HG03378 (cell line): ENCODE measurements at regions not wholly inside any gene's neighbourhood (a gene's known extent, or its start where the extent isn't known, plus 50 kb on each side); places are given as distances from the start of the nearest gene placed in this dataset.

Experiments used
- ATAC-seq: cut with Tn5 transposase; IDR thresholded peaks from one replicate; pipeline ENCODE4 v1.9.1; 2021; ENCODE audit warnings: mild to moderate bottlenecking, moderate library complexity; ENCODE audit not compliant: unreplicated experiment

- no peak for ATAC-seq
These were observed 75.1 kb downstream of the LINGO1 start for GRCh38 chr15:77557564-77557963.

- ATAC-seq, result no peak
These were observed 75.6 kb downstream of the LINGO1 start for GRCh38 chr15:77557144-77557543.

GRCh38 chr15:77556622-77557021 is 76.1 kb downstream of the LINGO1 start:
- no peak for ATAC-seq

- no peak for ATAC-seq
These were observed 77.5 kb downstream of the LINGO1 start for GRCh38 chr15:77555232-77555631.

- ATAC-seq, result no peak
These were observed 78.2 kb downstream of the LINGO1 start for GRCh38 chr15:77554306-77555080.

- no peak for ATAC-seq
These were observed 79.0 kb downstream of the LINGO1 start for GRCh38 chr15:77553695-77554094.

GRCh38 chr15:77553257-77553656 is 79.5 kb downstream of the LINGO1 start:
- no peak for ATAC-seq

GRCh38 chr15:77552066-77552465 is 80.6 kb downstream of the LINGO1 start:
- no peak for ATAC-seq

GRCh38 chr15:77550301-77551251 is 82.1 kb downstream of the LINGO1 start:
- no peak for ATAC-seq

- no peak for ATAC-seq
These were observed 83.0 kb downstream of the LINGO1 start for GRCh38 chr15:77549576-77550288.

- ATAC-seq, result no peak
These were observed 83.8 kb downstream of the LINGO1 start for GRCh38 chr15:77548589-77549557.

GRCh38 chr15:77547801-77548588 is 84.7 kb downstream of the LINGO1 start:
- ATAC-seq, result no peak

GRCh38 chr15:77546870-77547269 is 85.8 kb downstream of the LINGO1 start:
- ATAC-seq, result no peak

- no peak for ATAC-seq
These were observed 86.6 kb downstream of the LINGO1 start for GRCh38 chr15:77546050-77546501.

GRCh38 chr15:77545058-77545457 is 87.7 kb downstream of the LINGO1 start:
- no peak for ATAC-seq

GRCh38 chr15:77544162-77544561 is 88.5 kb downstream of the LINGO1 start:
- ATAC-seq, result no peak

- peak; percentile 60 for ATAC-seq
These were observed 89.4 kb downstream of the LINGO1 start for GRCh38 chr15:77543159-77543882.

- ATAC-seq, result no peak
These were observed 90.2 kb downstream of the LINGO1 start for GRCh38 chr15:77542491-77543001.
